ENCODE measurements at regions not wholly inside any gene's neighbourhood (a gene's known extent, or its start where the extent isn't known, plus 50 kb on each side); places are given as distances from the start of the nearest gene placed in this dataset.

DNA sequence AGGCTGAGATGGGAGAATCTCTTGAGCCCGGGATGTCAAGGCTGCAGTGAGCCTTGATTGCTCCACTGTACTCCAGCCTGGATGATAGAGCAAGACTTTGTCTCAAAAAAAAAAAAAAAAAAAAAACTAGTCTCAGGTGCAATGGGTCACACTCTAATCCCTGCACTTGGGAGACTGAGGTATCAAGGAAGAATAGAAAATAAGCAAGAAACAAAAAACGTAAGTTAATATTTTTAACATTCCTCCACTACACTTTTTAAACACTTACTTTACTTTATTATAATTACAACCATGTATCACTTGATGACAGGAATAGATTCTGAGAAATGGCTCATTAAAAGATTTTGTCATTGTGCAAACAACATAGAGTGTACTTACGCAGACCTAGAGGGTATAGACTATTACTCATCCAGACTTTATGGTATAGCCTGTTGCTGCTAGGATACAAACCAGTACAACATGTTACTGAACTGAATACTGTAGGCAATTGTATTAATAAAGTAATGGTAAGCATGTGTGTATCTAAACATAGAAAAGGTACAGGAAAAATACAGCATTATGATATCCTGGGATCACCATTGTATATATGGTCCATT, 1244.1 kb upstream of the ADGRL4 start:
- TF ChIP-seq, protein P1, sequence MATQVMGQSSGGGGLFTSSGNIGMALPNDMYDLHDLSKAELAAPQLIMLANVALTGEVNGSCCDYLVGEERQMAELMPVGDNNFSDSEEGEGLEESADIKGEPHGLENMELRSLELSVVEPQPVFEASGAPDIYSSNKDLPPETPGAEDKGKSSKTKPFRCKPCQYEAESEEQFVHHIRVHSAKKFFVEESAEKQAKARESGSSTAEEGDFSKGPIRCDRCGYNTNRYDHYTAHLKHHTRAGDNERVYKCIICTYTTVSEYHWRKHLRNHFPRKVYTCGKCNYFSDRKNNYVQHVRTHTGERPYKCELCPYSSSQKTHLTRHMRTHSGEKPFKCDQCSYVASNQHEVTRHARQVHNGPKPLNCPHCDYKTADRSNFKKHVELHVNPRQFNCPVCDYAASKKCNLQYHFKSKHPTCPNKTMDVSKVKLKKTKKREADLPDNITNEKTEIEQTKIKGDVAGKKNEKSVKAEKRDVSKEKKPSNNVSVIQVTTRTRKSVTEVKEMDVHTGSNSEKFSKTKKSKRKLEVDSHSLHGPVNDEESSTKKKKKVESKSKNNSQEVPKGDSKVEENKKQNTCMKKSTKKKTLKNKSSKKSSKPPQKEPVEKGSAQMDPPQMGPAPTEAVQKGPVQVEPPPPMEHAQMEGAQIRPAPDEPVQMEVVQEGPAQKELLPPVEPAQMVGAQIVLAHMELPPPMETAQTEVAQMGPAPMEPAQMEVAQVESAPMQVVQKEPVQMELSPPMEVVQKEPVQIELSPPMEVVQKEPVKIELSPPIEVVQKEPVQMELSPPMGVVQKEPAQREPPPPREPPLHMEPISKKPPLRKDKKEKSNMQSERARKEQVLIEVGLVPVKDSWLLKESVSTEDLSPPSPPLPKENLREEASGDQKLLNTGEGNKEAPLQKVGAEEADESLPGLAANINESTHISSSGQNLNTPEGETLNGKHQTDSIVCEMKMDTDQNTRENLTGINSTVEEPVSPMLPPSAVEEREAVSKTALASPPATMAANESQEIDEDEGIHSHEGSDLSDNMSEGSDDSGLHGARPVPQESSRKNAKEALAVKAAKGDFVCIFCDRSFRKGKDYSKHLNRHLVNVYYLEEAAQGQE (IDR thresholded peaks at IDR 0.05; ENCODE audit: insufficient read depth in 1 of 2, low read depth in 2 of 2, low read length in 1 of 2) = no peak
- TF ChIP-seq TCF7L2 (IDR thresholded peaks at IDR 0.05; ENCODE audit: low read depth, low read length) = no peak
- no peak for TF ChIP-seq POLR2AphosphoS5 (IDR thresholded peaks at IDR 0.05; ENCODE audit: low read depth, low read length)
- TF ChIP-seq, protein P2, sequence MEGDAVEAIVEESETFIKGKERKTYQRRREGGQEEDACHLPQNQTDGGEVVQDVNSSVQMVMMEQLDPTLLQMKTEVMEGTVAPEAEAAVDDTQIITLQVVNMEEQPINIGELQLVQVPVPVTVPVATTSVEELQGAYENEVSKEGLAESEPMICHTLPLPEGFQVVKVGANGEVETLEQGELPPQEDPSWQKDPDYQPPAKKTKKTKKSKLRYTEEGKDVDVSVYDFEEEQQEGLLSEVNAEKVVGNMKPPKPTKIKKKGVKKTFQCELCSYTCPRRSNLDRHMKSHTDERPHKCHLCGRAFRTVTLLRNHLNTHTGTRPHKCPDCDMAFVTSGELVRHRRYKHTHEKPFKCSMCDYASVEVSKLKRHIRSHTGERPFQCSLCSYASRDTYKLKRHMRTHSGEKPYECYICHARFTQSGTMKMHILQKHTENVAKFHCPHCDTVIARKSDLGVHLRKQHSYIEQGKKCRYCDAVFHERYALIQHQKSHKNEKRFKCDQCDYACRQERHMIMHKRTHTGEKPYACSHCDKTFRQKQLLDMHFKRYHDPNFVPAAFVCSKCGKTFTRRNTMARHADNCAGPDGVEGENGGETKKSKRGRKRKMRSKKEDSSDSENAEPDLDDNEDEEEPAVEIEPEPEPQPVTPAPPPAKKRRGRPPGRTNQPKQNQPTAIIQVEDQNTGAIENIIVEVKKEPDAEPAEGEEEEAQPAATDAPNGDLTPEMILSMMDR (IDR thresholded peaks at IDR 0.05) = no peak
- TF ChIP-seq SIN3A (IDR thresholded peaks at IDR 0.05; ENCODE audit: borderline replicate concordance, insufficient read depth, low read depth, low read length) = no peak

DNA sequence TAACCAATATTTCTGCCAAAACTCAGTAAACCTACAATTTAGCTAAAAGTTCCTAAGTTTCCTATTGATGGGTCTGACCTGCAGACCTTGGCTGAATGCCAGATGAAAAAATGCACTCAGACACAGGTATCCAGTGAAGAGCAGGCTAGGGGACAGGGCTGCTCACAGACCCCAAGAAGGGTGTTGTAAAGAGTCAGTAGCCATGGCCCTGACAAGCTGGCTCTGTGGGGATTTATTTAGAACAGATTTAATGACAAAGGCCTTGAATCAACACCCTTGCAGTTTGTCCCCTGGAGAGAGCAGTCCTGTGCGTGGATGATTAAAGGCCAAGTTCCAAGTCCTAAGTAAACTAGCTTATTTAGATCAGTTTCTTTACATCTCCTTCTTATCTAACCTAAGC, 1243.2 kb upstream of the ADGRL4 start:
- no peaks in the 10 kb centered on the region for H3K27me3 ChIP-seq (ENCODE audit: control insufficient read depth, insufficient read depth, low read length)
- TF ChIP-seq, protein P2 (IDR thresholded peaks at IDR 0.05) = no peak
- TF ChIP-seq TCF7L2 (IDR thresholded peaks at IDR 0.05; ENCODE audit: low read depth, low read length) = no peak
- TF ChIP-seq SIN3A (IDR thresholded peaks at IDR 0.05; ENCODE audit: borderline replicate concordance, insufficient read depth, low read depth, low read length) = no peak
- TF ChIP-seq POLR2AphosphoS5 (IDR thresholded peaks at IDR 0.05; ENCODE audit: low read depth, low read length) = no peak
- in situ Hi-C loops (cut with HindIII; ENCODE audit: low pct_unique_long_range_greater_than_20kb, low sequenced_read_pairs) = no loop called here
- no peaks in the 10 kb centered on the region for H3K4me1 ChIP-seq (ENCODE audit: control insufficient read depth, insufficient read depth, low read length)
- no peak overlapping the region for H3K4me3 ChIP-seq (ENCODE audit: low read depth in 2 of 2, low read length in 2 of 2)
- ChIA-PET CTCF (no interaction called here), POLR2A (no interaction called here)
- ATAC-seq (no peak), DNase-seq (ENCODE audit: low read depth, low spot score) (no peak)
- H3K27ac ChIP-seq (ENCODE audit: low read length) = no peak overlapping the region
- H3K9me3 ChIP-seq (ENCODE audit: control insufficient read depth, insufficient read depth, low read depth, low read length) = no peaks in the 10 kb centered on the region
- intact Hi-C loops (cut with micrococcal nuclease; ENCODE audit: unreplicated experiment) = no loop called here
- BruUV-seq (replicated peaks) = no TSS peak
- H3K36me3 ChIP-seq (ENCODE audit: control insufficient read depth, insufficient read depth, low read length) = no peaks in the 10 kb centered on the region

More for the DNA sequence above, 1244.1 kb upstream of the ADGRL4 start:
- POLR2A ChIA-PET = no interaction called here
- H3K36me3 ChIP-seq (ENCODE audit: control insufficient read depth, insufficient read depth, low read length) = no peaks in the 10 kb centered on the region
- ATAC-seq (no peak), DNase-seq (ENCODE audit: low read depth, low spot score) (no peak)
- intact Hi-C loops (cut with micrococcal nuclease; ENCODE audit: unreplicated experiment) = no loop called here
- H3K4me1 ChIP-seq (ENCODE audit: control insufficient read depth, insufficient read depth, low read length) = no peaks in the 10 kb centered on the region
- no peaks in the 10 kb centered on the region for H3K9me3 ChIP-seq (ENCODE audit: control insufficient read depth, insufficient read depth, low read depth, low read length)
- H3K27me3 ChIP-seq (ENCODE audit: control insufficient read depth, insufficient read depth, low read length) = no peaks in the 10 kb centered on the region
- in situ Hi-C loops (cut with HindIII; ENCODE audit: low pct_unique_long_range_greater_than_20kb, low sequenced_read_pairs) = no loop called here
- CTCF ChIA-PET = no interaction called here
- no TSS peak for BruUV-seq (replicated peaks)
- no peak overlapping the region for H3K4me3 ChIP-seq (ENCODE audit: low read depth in 2 of 2, low read length in 2 of 2)
- no peak overlapping the region for H3K27ac ChIP-seq (ENCODE audit: low read length)

All from Panc1 (cell line).